Liver (tissue), 8 donors: ENCODE measurements at regions not wholly inside any gene's neighbourhood (a gene's known extent, or its start where the extent isn't known, plus 50 kb on each side); places are given as distances from the start of the nearest gene placed in this dataset.

Source experiments
- DNase-seq: peaks from one replicate; pipeline ENCODE4 v3.0.0-alpha.2; 2017; ENCODE audit warnings: low spot score
- H3K27ac ChIP-seq, 2 donors: one replicate each; pipeline ENCODE4 v1.7.0; 2013; ENCODE audit warnings: inconsistent platforms in 2 of 2, low read length in 2 of 2, control low read depth in 1 of 2, low read depth in 1 of 2, mild to moderate bottlenecking in 1 of 2
- H3K27me3 ChIP-seq, 4 donors: one replicate each; pipeline versions ENCODE4 v1.6.1 to v1.7.0; 2013; ENCODE audit warnings: low read length in 3 of 4, inconsistent platforms in 1 of 4, mild to moderate bottlenecking in 1 of 4, moderate library complexity in 1 of 4; ENCODE audit not compliant: control insufficient read depth in 4 of 4, insufficient read depth in 4 of 4
- H3K36me3 ChIP-seq, 4 donors: one replicate each; pipeline versions ENCODE4 v1.6.1 to v1.7.0; 2013; ENCODE audit warnings: low read length in 3 of 4, mild to moderate bottlenecking in 3 of 4, low read depth in 1 of 4, moderate library complexity in 1 of 4; ENCODE audit not compliant: control insufficient read depth in 4 of 4, insufficient read depth in 3 of 4
- H3K4me1 ChIP-seq, 4 donors: one replicate each; pipeline versions ENCODE4 v1.6.1 to v1.7.0; 2013; ENCODE audit warnings: low read length in 3 of 4, mild to moderate bottlenecking in 3 of 4, moderate library complexity in 1 of 4; ENCODE audit not compliant: control insufficient read depth in 4 of 4, insufficient read depth in 4 of 4
- H3K4me3 ChIP-seq, 3 donors: one replicate each; pipeline versions ENCODE4 v1.6.1 to v1.7.0; 2013; ENCODE audit warnings: low read length in 3 of 3, control low read depth in 1 of 3, low read depth in 1 of 3, mild to moderate bottlenecking in 1 of 3
- H3K9ac ChIP-seq, 2 donors: one replicate each; pipeline ENCODE4 v1.7.0; 2013; ENCODE audit warnings: low read length in 2 of 2, mild to moderate bottlenecking in 2 of 2, moderate library complexity in 2 of 2, control low read depth in 1 of 2, low read depth in 1 of 2
- H3K9me3 ChIP-seq, 4 donors: one replicate each; pipeline versions ENCODE4 v1.6.1 to v1.7.0; 2013; ENCODE audit warnings: low read length in 3 of 4; ENCODE audit not compliant: control insufficient read depth in 4 of 4
- ATF3 ChIP-seq: IDR thresholded peaks from 2 replicates; pipeline ENCODE4 v1.6.1; 2016; ENCODE audit warnings: antibody characterized with exemption
- CTCF ChIP-seq: fragments of 150-350 bp; IDR thresholded peaks from 2 replicates; pipeline ENCODE4 v1.5.1; 2017; ENCODE audit warnings: improper control_type of control experiment, low read depth, low read length; ENCODE audit not compliant: missing input control
- EGR1 ChIP-seq, 2 donors: IDR thresholded peaks; 2 replicates each; pipeline ENCODE4 v1.6.1; 2016 to 2018; ENCODE audit warnings: antibody characterized with exemption in 2 of 2, low read depth in 2 of 2
- FOXA2 ChIP-seq: IDR thresholded peaks from 2 replicates; pipeline ENCODE4 v1.6.1; 2016; ENCODE audit warnings: antibody characterized with exemption
- GABPA ChIP-seq, 2 donors: IDR thresholded peaks in 1 of 2; conservative IDR thresholded peaks in 1 of 2; 2 replicates each; pipeline ENCODE4 v1.6.1; 2016; ENCODE audit warnings: antibody characterized with exemption in 2 of 2, mild to moderate bottlenecking in 1 of 2, moderate library complexity in 1 of 2
- HNF4A ChIP-seq, 2 donors: conservative IDR thresholded peaks; 2 replicates each; pipeline ENCODE4 v1.6.1; 2016; ENCODE audit warnings: antibody characterized with exemption in 2 of 2, mild to moderate bottlenecking in 2 of 2
- HNF4G ChIP-seq: IDR thresholded peaks from 2 replicates; pipeline ENCODE4 v1.6.1; 2016; ENCODE audit warnings: antibody characterized with exemption
- JUND ChIP-seq, 2 donors: IDR thresholded peaks; 2 replicates each; pipeline ENCODE4 v1.6.1; 2016; ENCODE audit warnings: antibody characterized with exemption in 2 of 2
- NR2F2 ChIP-seq: IDR thresholded peaks from 2 replicates; pipeline ENCODE4 v1.6.1; 2016; ENCODE audit warnings: antibody characterized with exemption
- RAD21 ChIP-seq, 2 donors: IDR thresholded peaks; 2 replicates each; pipeline ENCODE4 v1.6.1; 2016; ENCODE audit warnings: antibody characterized with exemption in 2 of 2, mild to moderate bottlenecking in 2 of 2
- REST ChIP-seq: IDR thresholded peaks from 2 replicates; pipeline ENCODE4 v1.6.1; 2016; ENCODE audit warnings: antibody characterized with exemption, mild to moderate bottlenecking
- RXRA ChIP-seq, 2 donors: IDR thresholded peaks; 2 replicates each; pipeline ENCODE4 v1.6.1; 2017 to 2018; ENCODE audit warnings: antibody characterized with exemption in 2 of 2, mild to moderate bottlenecking in 1 of 2
- SP1 ChIP-seq: IDR thresholded peaks from 2 replicates; pipeline ENCODE4 v1.6.1; 2018; ENCODE audit warnings: antibody characterized with exemption, mild to moderate bottlenecking
- TAF1 ChIP-seq: conservative IDR thresholded peaks from 2 replicates; pipeline ENCODE4 v1.6.1; 2016; ENCODE audit warnings: antibody characterized with exemption, mild to moderate bottlenecking
- WGBS: extraction: QIAGEN DNeasy Blood & Tissue Kit; methylation state at CpG from one replicate; pipeline ENCODE4 v1.1.7; 2013; 5-methylcytosine and 5-hydroxymethylcytosine counted together
- TF ChIP-seq, protein P1 (sequence below): IDR thresholded peaks from 2 replicates; pipeline ENCODE4 v1.6.1; 2016; ENCODE audit warnings: antibody characterized with exemption
- TF ChIP-seq, protein P2 (sequence below): IDR thresholded peaks from 2 replicates; pipeline ENCODE4 v1.6.1; 2016; ENCODE audit warnings: antibody characterized with exemption
- donor health status: healthy.
- donor health status: healthy.
- donor health status: healthy.
- donor health status: healthy.
- donor health status: healthy.

DNA sequence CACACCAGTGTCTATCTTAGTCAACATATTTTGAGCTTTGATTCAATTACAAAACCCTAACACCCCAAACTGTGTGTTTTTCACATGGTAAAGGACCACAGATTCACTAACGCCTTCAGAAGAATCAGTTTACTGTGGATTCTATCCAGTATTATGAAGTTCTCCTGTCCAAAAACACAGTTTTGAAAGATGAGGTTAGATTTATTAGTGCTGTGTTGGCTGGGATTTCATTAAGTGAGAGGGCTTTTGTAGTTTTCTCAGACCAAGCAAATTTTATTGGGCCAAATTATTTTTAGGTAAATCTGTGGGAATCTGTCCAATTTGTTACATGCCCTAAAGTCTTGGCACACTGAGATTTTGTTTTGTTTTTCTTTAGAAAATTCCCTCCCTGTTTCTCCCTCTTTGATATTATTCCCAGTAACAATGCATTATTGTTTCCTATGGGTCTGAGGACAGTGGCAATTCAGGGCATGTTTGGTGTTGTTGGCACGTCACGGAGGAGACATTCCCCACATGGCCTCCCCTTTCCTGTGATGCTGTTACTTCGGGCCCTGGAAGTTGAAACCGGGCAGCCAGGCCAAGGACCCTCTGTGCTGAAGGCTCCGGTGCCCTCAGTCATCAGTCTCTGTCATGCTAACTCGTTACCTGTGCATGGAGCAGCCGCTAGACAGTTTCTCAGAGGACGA lies 87.5 kb upstream of the ALKAL2 start:
- 70% methylated on average over 9 of the region's 9 CpGs for WGBS

DNA sequence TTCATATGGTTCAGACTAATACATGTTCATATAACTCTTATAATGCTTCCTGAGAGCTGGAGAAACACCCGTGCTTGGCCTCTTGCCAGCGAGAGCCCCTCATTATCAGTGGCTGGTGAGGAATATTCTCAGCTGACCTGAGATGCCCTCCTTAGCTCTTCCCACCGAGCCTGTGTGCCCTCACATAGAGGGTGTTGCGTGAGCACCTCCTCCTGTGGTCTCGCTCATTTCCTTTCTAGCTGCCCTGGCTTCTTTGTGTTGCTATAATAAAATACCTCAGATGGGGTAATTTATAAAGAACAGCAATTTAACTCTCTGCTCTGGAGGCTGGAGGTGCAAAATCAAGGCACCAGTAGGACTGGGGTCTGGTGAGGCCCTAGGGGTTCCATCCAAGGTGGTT lies 80.5 kb upstream of the ALKAL2 start:
- H3K4me3 ChIP-seq: no peak overlapping the region
- DNase-seq: no peak
- no peaks in the 10 kb centered on the region for H3K4me1 ChIP-seq
- TF ChIP-seq GABPA (IDR thresholded peaks at IDR 0.05 in 1 of 2, conservative IDR thresholded peaks at IDR 0.05 in 1 of 2) (no peak), FOXA2 (no peak), HNF4G (no peak), NR2F2 (no peak), SP1 (no peak), CTCF (no peak), ATF3 (no peak), RXRA (IDR thresholded peaks at IDR 0.05) (no peak)
- TF ChIP-seq, protein P1, sequence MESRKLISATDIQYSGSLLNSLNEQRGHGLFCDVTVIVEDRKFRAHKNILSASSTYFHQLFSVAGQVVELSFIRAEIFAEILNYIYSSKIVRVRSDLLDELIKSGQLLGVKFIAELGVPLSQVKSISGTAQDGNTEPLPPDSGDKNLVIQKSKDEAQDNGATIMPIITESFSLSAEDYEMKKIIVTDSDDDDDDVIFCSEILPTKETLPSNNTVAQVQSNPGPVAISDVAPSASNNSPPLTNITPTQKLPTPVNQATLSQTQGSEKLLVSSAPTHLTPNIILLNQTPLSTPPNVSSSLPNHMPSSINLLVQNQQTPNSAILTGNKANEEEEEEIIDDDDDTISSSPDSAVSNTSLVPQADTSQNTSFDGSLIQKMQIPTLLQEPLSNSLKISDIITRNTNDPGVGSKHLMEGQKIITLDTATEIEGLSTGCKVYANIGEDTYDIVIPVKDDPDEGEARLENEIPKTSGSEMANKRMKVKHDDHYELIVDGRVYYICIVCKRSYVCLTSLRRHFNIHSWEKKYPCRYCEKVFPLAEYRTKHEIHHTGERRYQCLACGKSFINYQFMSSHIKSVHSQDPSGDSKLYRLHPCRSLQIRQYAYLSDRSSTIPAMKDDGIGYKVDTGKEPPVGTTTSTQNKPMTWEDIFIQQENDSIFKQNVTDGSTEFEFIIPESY: no peak
- TF ChIP-seq, protein P2, sequence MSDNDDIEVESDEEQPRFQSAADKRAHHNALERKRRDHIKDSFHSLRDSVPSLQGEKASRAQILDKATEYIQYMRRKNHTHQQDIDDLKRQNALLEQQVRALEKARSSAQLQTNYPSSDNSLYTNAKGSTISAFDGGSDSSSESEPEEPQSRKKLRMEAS: no peak

More for the DNA sequence above, 87.5 kb upstream of the ALKAL2 start:
- Histone ChIP-seq H3K9ac (no peak overlapping the region), H3K9me3 (peaks cover 0 to 8% (median 4%) of the 10 kb centered on the region in 4 donors), H3K4me3 (no peak overlapping the region), H3K36me3 (no peaks in the 10 kb centered on the region), H3K27ac (no peak overlapping the region), H3K4me1 (no peaks in the 10 kb centered on the region), H3K27me3 (peaks cover 0 to 2% (median 0%) of the 10 kb centered on the region in 4 donors)
- DNase-seq: no peak
- TF ChIP-seq NR2F2: no peak
- no peak for TF ChIP-seq FOXA2
- TF ChIP-seq TAF1: no peak
- no peak for TF ChIP-seq EGR1 (IDR thresholded peaks at IDR 0.05; ENCODE audit: low read depth in 2 of 2)
- no peak for TF ChIP-seq ATF3
- TF ChIP-seq REST: no peak
- no peak for TF ChIP-seq RAD21 (IDR thresholded peaks at IDR 0.05)
- no peak for TF ChIP-seq SP1
- TF ChIP-seq JUND (IDR thresholded peaks at IDR 0.05): no peak
- TF ChIP-seq GABPA (IDR thresholded peaks at IDR 0.05 in 1 of 2, conservative IDR thresholded peaks at IDR 0.05 in 1 of 2): no peak
- no peak for TF ChIP-seq HNF4A (conservative IDR thresholded peaks at IDR 0.05)
- TF ChIP-seq, protein P2: no peak

More for the DNA sequence above, 80.5 kb upstream of the ALKAL2 start:
- H3K9ac ChIP-seq: no peak overlapping the region
- H3K36me3 ChIP-seq: no peaks in the 10 kb centered on the region
- 50% methylated on average over 5 of the region's 5 CpGs for whole genome bisulfite sequencing
- peaks cover 0 to 5% (median 0%) of the 10 kb centered on the region in 4 donors for H3K27me3 ChIP-seq
- H3K9me3 ChIP-seq: peaks cover 0 to 4% (median 3%) of the 10 kb centered on the region in 4 donors
- H3K27ac ChIP-seq: no peak overlapping the region
